GM19463 (cell line): ENCODE measurements at regions not wholly inside any gene's neighbourhood (a gene's known extent, or its start where the extent isn't known, plus 50 kb on each side); places are given as distances from the start of the nearest gene placed in this dataset.
"Not testable (repeated sequence)": the region's sequence is repeated elsewhere in the genome, so short reads cannot be mapped to it uniquely, and the experiment has no call there.

Experiments
- ATAC-seq: cut with Tn5 transposase; IDR thresholded peaks from one replicate; pipeline ENCODE4 v1.9.1; 2021; ENCODE audit warnings: mild to moderate bottlenecking, moderate library complexity; ENCODE audit not compliant: unreplicated experiment

GRCh38 chr2:105538840-105539239 lies 140.0 kb upstream of the FHL2 start:
- ATAC-seq, result no peak

- no peak for ATAC-seq
Observed at GRCh38 chr2:105537920-105538319, 139.1 kb upstream of the FHL2 start.

- ATAC-seq, result no peak
Observed at GRCh38 chr2:105537466-105537865, 138.6 kb upstream of the FHL2 start.

- no peak for ATAC-seq
Observed at GRCh38 chr2:105536175-105536574, 137.3 kb upstream of the FHL2 start.

- ATAC-seq, result not testable (repeated sequence)
Observed at GRCh38 chr2:105529258-105529657, 130.4 kb upstream of the FHL2 start.

- ATAC-seq, result no peak
Observed at GRCh38 chr2:105526000-105526925, 127.4 kb upstream of the FHL2 start.

GRCh38 chr2:105525201-105525600 lies 126.3 kb upstream of the FHL2 start:
- ATAC-seq, result no peak

- no peak for ATAC-seq
Observed at GRCh38 chr2:105522645-105523044, 123.8 kb upstream of the FHL2 start.

- ATAC-seq, result no peak
Observed at GRCh38 chr2:105521616-105522015, 122.8 kb upstream of the FHL2 start.

- no peak for ATAC-seq
Observed at GRCh38 chr2:105521176-105521575, 122.3 kb upstream of the FHL2 start.

GRCh38 chr2:105519516-105519915 lies 120.7 kb upstream of the FHL2 start:
- no peak for ATAC-seq

- ATAC-seq, result no peak
Observed at GRCh38 chr2:105518897-105519296, 120.0 kb upstream of the FHL2 start.

- no peak for ATAC-seq
Observed at GRCh38 chr2:105517814-105518705, 119.2 kb upstream of the FHL2 start.

- ATAC-seq, result no peak
Observed at GRCh38 chr2:105515581-105516415, 116.9 kb upstream of the FHL2 start.

GRCh38 chr2:105514576-105514975 lies 115.7 kb upstream of the FHL2 start:
- ATAC-seq, result no peak

GRCh38 chr2:105510761-105511528 lies 112.1 kb upstream of the FHL2 start:
- ATAC-seq, result no peak

- ATAC-seq, result no peak
Observed at GRCh38 chr2:105509269-105510086, 110.6 kb upstream of the FHL2 start.

GRCh38 chr2:105506860-105507259 lies 108.0 kb upstream of the FHL2 start:
- not testable (repeated sequence) for ATAC-seq

GRCh38 chr2:105504459-105504858 lies 105.6 kb upstream of the FHL2 start:
- no peak for ATAC-seq
